ENCODE measurements at regions not wholly inside any gene's neighbourhood (a gene's known extent, or its start where the extent isn't known, plus 50 kb on each side); places are given as distances from the start of the nearest gene placed in this dataset.

GRCh38 chr5:154696891-154697290 is 58.3 kb upstream of the LARP1 start:
- no peak for TF ChIP-seq POLR2A (IDR thresholded peaks at IDR 0.05; ENCODE audit: control extremely low read depth in 1 of 2, low read depth in 2 of 2, low read length in 2 of 2)
- no peak for TF ChIP-seq CTCF (IDR thresholded peaks at IDR 0.05; ENCODE audit: control extremely low read depth in 1 of 3, insufficient read depth in 1 of 3, low read depth in 1 of 3, low read length in 3 of 3)
- TF ChIP-seq TCF12 (IDR thresholded peaks at IDR 0.05; ENCODE audit: low read depth, low read length): no peak
- TF ChIP-seq CEBPB (IDR thresholded peaks at IDR 0.05; ENCODE audit: low read depth, low read length): no peak
- TF ChIP-seq USF2 (IDR thresholded peaks at IDR 0.05; ENCODE audit: low read length): no peak
- TF ChIP-seq SUZ12 (IDR thresholded peaks at IDR 0.05; ENCODE audit: low read length): no peak
- no peak for TF ChIP-seq BRCA1 (IDR thresholded peaks at IDR 0.05; ENCODE audit: low read depth, low read length)
- TF ChIP-seq TBP (IDR thresholded peaks at IDR 0.05; ENCODE audit: low read depth, low read length): no peak
- TF ChIP-seq RNF2 (IDR thresholded peaks at IDR 0.05; ENCODE audit: borderline replicate concordance, low read depth, low read length, missing control alignments, poor library complexity, severe bottlenecking): no peak
- no peak for TF ChIP-seq ZNF274 (IDR thresholded peaks at IDR 0.05; ENCODE audit: borderline replicate concordance, extremely low read depth, low read length)
- TF ChIP-seq SRF (IDR thresholded peaks at IDR 0.05; ENCODE audit: low read depth, low read length): no peak
- no peak for TF ChIP-seq CREB1 (IDR thresholded peaks at IDR 0.05)
